LNCaP clone FGC (cell line): ENCODE measurements at regions not wholly inside any gene's neighbourhood (a gene's known extent, or its start where the extent isn't known, plus 50 kb on each side); places are given as distances from the start of the nearest gene placed in this dataset.

ENCODE experiments used
- DNase-seq: peaks from one replicate; pipeline ENCODE4 v3.0.0-alpha.2; 2011; ENCODE audit warnings: low read depth
- H3K4me3 ChIP-seq: 2 replicates; pipeline ENCODE4 v1.5.1; 2011; ENCODE audit warnings: mild to moderate bottlenecking, low read depth, low read length, control low read depth
- TF ChIP-seq, protein P1 (sequence below): IDR thresholded peaks from 2 replicates; pipeline ENCODE4 v1.5.1; 2012; ENCODE audit warnings: mild to moderate bottlenecking; ENCODE audit not compliant: control insufficient read depth, insufficient read depth; ENCODE audit errors: extremely low read depth

DNA sequence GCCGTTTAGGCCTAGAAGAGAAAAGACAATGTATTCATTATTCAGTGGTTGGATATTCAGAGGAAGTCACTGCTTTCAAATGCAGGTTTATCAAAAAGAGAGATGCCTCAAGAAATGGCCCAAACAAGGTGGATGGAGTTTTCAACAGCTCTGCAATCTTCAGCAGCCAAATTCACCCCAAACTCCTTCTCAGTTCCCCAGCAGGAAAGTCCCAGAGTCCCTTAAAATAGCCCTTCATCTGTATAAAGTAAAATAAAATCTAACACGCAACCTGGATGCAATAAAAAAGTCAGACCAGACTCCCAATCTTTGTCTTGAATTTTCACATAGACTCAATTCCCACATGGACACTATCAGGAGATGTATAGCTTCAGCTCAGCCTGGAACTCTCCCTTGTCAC lies 101.6 kb upstream of the SPATA12 start:
- TF ChIP-seq, protein P1, sequence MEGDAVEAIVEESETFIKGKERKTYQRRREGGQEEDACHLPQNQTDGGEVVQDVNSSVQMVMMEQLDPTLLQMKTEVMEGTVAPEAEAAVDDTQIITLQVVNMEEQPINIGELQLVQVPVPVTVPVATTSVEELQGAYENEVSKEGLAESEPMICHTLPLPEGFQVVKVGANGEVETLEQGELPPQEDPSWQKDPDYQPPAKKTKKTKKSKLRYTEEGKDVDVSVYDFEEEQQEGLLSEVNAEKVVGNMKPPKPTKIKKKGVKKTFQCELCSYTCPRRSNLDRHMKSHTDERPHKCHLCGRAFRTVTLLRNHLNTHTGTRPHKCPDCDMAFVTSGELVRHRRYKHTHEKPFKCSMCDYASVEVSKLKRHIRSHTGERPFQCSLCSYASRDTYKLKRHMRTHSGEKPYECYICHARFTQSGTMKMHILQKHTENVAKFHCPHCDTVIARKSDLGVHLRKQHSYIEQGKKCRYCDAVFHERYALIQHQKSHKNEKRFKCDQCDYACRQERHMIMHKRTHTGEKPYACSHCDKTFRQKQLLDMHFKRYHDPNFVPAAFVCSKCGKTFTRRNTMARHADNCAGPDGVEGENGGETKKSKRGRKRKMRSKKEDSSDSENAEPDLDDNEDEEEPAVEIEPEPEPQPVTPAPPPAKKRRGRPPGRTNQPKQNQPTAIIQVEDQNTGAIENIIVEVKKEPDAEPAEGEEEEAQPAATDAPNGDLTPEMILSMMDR, result no peak
- H3K4me3 ChIP-seq, result no peak overlapping the region
- no peak for DNase-seq

DNA sequence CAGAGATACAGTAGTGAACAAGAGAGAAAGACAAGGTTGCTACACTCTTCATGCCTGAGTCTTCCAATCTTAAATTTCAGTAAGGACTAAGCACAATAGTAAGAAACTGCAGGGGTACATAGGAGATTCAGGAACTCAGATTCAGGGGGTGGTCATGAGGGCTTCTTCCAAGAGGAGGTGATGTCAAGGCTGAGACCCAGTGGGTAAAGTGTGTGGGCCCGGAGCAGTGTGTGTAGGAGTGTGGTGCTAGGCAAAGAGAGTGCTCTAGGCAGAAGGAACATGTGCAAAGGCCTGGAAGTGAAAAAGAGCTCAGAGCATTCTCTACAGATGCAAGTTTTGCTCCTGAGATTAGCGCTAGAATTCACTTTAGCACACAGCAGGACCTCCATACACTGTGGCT lies 102.9 kb upstream of the SPATA12 start:
- no peak overlapping the region for H3K4me3 ChIP-seq
- TF ChIP-seq, protein P1, result no peak
- no peak for DNase-seq

DNA sequence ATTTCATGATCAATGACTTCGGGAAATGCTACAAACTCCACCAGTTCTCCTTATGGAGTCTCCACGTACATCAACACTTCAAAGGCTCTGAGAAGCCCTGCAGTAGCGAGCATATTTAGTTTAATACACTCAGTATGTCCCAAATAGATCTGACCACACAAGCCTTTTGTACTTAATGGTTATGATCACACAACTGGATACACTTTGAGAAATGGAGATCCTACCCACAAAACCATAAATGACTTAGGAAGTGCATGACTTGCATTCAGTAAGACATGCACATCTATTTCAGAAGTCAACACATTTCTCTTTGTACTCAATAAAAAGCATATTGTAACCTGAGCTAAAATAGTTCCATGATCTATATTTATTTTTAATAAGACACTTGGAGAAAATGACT lies 103.6 kb upstream of the SPATA12 start:
- DNase-seq, result no peak
- TF ChIP-seq, protein P1, result no peak
- H3K4me3 ChIP-seq, result no peak overlapping the region

DNA sequence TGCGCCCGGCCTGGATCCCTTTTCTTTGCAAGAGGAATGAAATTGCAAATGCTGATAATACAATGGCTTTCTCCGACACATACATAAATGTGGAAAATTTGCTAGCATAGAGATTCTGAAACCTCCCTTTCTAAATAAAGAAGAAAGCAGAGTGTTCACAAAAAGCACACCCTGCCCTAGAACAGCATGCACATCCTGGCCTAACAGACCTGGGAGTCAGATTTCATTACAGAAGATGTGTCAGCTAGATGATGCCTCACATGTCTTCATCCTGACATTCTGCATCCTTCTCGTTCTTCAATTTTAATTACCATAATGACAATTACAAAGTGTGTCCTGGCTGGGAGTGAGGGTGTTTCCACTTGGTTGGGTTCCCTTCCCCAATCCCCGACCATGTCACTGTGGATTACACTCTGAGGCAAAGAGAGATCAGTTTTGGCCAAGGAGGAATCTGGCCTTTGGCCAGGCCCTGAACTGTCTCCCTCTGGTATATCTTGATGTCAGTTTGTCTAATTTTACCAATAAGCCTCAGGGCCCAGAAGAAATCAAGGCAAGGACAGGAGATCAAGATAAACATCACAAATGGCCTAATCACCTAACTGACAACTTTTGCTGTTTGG lies 104.9 kb upstream of the SPATA12 start:
- TF ChIP-seq, protein P1, result no peak
- DNase-seq, result no peak
- no peak overlapping the region for H3K4me3 ChIP-seq

DNA sequence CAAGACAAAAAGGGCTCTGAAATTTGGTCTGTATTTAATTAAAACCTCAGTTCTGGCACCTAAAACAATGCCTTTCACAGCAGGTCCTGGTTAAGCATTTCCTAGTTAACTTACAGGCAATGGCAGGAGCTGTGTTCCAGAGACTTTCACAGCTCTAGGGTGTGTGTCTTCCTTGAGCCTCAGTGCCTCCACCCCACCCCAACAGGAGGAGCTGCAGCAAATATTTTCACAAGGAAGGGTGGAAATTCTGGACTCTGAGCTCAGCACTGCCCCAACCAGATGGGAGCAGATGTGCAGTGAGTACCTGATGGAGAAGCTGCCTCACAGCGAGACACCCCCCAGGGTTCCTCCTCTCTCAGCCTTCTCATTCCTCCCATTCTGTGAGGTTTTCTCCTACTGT lies 106.3 kb upstream of the SPATA12 start:
- no peak overlapping the region for H3K4me3 ChIP-seq
- TF ChIP-seq, protein P1, result no peak

DNA sequence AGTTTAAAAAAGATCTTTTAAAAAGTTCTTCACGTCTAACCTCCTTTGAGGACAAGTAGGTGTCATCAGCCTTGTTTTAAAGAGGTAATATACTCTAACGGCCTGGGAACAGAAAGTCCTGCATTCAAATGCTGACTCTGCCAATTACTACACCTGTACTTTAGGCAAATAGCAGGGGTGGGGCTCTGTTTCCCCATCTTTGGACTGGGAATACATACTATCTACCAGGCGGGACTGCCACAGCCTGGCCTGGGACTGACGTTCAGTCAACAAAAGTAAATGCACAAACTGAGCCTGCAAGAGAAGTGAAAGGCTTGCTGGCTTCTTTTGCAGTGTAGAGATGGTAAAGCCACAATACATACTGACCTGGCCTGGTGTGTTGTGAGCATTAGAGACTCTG lies 107.6 kb upstream of the SPATA12 start:
- no peak overlapping the region for H3K4me3 ChIP-seq
- DNase-seq, result no peak
- TF ChIP-seq, protein P1, result no peak

More for the DNA sequence above, 106.3 kb upstream of the SPATA12 start:
- no peak for DNase-seq

DNA sequence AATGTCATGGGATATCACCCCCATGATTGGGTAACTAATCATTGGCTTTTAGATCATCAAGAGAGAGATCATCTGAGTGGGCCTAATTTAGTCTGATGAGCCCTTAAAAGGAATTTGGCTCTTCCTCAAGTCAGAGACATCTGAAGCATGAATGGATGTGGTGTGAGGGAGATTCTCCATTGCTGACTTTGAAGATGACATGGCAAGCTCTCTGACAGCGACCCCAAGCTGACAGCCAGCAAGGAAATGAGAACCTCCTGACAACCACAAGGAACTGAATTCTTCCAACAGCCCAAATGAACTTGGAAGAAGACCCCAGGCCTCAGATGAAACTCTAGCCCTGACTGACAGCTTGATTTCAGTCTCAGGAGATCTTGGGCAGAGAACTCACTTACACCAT lies 108.4 kb upstream of the SPATA12 start:
- TF ChIP-seq, protein P1, result no peak
- no peak for DNase-seq
- no peak overlapping the region for H3K4me3 ChIP-seq
